Fibroblast of lung (primary cell): ENCODE measurements at regions not wholly inside any gene's neighbourhood (a gene's known extent, or its start where the extent isn't known, plus 50 kb on each side); places are given as distances from the start of the nearest gene placed in this dataset.

ENCODE experiments used
- CTCF ChIP-seq, 2 donors: IDR thresholded peaks in 1 of 2; conservative IDR thresholded peaks in 1 of 2; 1 replicate in 1 of 2; 2 replicates in 1 of 2; pipeline ENCODE4 v1.5.1; 2011 to 2012; ENCODE audit warnings: low read length in 2 of 2, control low read depth in 1 of 2, inconsistent platforms in 1 of 2, low read depth in 1 of 2, mild to moderate bottlenecking in 1 of 2
- EZH2 ChIP-seq: IDR thresholded peaks from 2 replicates; pipeline ENCODE4 v1.5.1; 2012; ENCODE audit warnings: low read length, control low read depth, mild to moderate bottlenecking; ENCODE audit errors: missing control alignments

DNA sequence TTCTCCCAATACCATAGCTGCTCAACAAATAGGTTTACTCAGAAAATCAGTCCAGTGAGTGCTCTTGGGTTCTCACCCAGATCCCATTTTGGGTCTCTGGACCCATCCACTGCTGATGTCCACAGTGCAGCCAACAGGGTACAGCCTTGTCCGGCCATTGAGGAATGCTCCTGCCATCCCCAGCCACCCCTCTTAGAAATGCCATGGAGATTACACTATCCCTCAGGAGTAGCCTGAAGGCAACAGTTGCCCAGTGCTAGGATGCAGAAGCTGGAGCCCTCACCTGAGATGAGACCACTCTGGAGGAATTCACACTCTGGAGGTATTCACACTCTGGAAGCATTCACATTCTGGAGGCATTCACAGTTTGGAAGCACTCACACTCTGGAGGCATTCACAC lies 958.8 kb upstream of the TMEM132C start:
- TF ChIP-seq CTCF (conservative IDR thresholded peaks at IDR 0.05 in 1 of 2, IDR thresholded peaks at IDR 0.05 in 1 of 2; ENCODE audit: low read depth in 1 of 2, low read length in 2 of 2) (no peak), EZH2 (no peak)
